Thyroid gland (tissue), 4 donors: ENCODE measurements at regions not wholly inside any gene's neighbourhood (a gene's known extent, or its start where the extent isn't known, plus 50 kb on each side); places are given as distances from the start of the nearest gene placed in this dataset.

Experiments used
- DNase-seq, 2 donors: peaks; one replicate each; pipeline ENCODE4 v3.0.0-alpha.2; 2019
- H3K27ac ChIP-seq, 3 donors: fragments of 200-600 bp; sonication (generic); 1 replicate in 2 of 3; 2 replicates in 1 of 3; pipeline ENCODE4 v1.5.1; 2016 to 2019; ENCODE audit warnings: mild to moderate bottlenecking in 1 of 3, moderate library complexity in 1 of 3
- H3K27me3 ChIP-seq: fragments of 200-600 bp; sonication (generic); one replicate; pipeline ENCODE4 v1.5.1; 2019
- H3K36me3 ChIP-seq, 2 donors: fragments of 200-600 bp; sonication (generic); one replicate each; pipeline ENCODE4 v1.5.1; 2016 to 2019
- H3K4me1 ChIP-seq, 2 donors: fragments of 200-600 bp; sonication (generic); one replicate each; pipeline ENCODE4 v1.5.1; 2017 to 2019
- H3K4me3 ChIP-seq, 3 donors: fragments of 200-600 bp; sonication (generic); replicated peaks in 1 of 3; 1 replicate in 2 of 3; 2 replicates in 1 of 3; pipeline ENCODE4 v1.5.1; 2016; ENCODE audit warnings: mild to moderate bottlenecking in 1 of 3
- H3K9me3 ChIP-seq: fragments of 200-600 bp; sonication (generic); one replicate; pipeline ENCODE4 v1.5.1; 2017
- CTCF ChIP-seq, 6 experiments: fragments of 200-600 bp in 3 of 6; fragments of 450-650 bp in 3 of 6; sonication (generic) in 3 of 6; IDR thresholded peaks; one replicate each; pipeline ENCODE4 v1.5.1; 2016 to 2019; ENCODE audit warnings: antibody characterized with exemption in 6 of 6, mild to moderate bottlenecking in 2 of 6, inconsistent platforms in 1 of 6, moderate library complexity in 1 of 6
- POLR2A ChIP-seq, 2 donors: fragments of 450-650 bp; IDR thresholded peaks; one replicate each; pipeline ENCODE4 v1.6.1; 2017; ENCODE audit warnings: antibody characterized with exemption in 2 of 2, mild to moderate bottlenecking in 2 of 2, moderate library complexity in 1 of 2
- WGBS, 2 donors: methylation state at CpG; one replicate each; pipeline ENCODE4 v1.1.5; 2017; 5-methylcytosine and 5-hydroxymethylcytosine counted together
- intact Hi-C: fragments of 100-400 bp; cut with DNase I; formaldehyde crosslinking; loops from one replicate; pipeline ENCODE4 v1.15.1; 2023

GRCh38 chr4:108240366-108240765 lies 71.6 kb upstream of the LEF1 start:
- no peak for TF ChIP-seq CTCF (IDR thresholded peaks at IDR 0.05)
- no peak for TF ChIP-seq POLR2A (IDR thresholded peaks at IDR 0.05)
- Histone ChIP-seq H3K36me3 (no peaks in the 10 kb centered on the region), H3K4me3 (no peak overlapping the region), H3K4me1 (no peaks in the 10 kb centered on the region), H3K27me3 (no peaks in the 10 kb centered on the region), H3K9me3 (no peaks in the 10 kb centered on the region), H3K27ac (no peak overlapping the region)
- intact Hi-C loops, result no loop called here
- no peak for DNase-seq

- DNase-seq, result no peak
- no peaks in the 10 kb centered on the region for H3K9me3 ChIP-seq
- WGBS, 2 donors, result 84 to 86% methylated on average over 1 of the region's 1 CpG
Observed at GRCh38 chr4:108237693-108238092, 69.0 kb upstream of the LEF1 start.

GRCh38 chr4:108236264-108236663 lies 67.5 kb upstream of the LEF1 start:
- H3K4me3 ChIP-seq, result no peak overlapping the region
- no peaks in the 10 kb centered on the region for H3K36me3 ChIP-seq
- DNase-seq, result no peak
- intact Hi-C loops, result no loop called here
- no peak overlapping the region for H3K27ac ChIP-seq
- H3K27me3 ChIP-seq, result no peaks in the 10 kb centered on the region
- H3K9me3 ChIP-seq, result no peaks in the 10 kb centered on the region
- H3K4me1 ChIP-seq, result no peaks in the 10 kb centered on the region
- TF ChIP-seq POLR2A (IDR thresholded peaks at IDR 0.05) (no peak), CTCF (IDR thresholded peaks at IDR 0.05) (no peak)

More at GRCh38 chr4:108237693-108238092, 69.0 kb upstream of the LEF1 start:
- no peak for TF ChIP-seq POLR2A (IDR thresholded peaks at IDR 0.05)
- no peak for TF ChIP-seq CTCF (IDR thresholded peaks at IDR 0.05)
- Histone ChIP-seq H3K27ac (no peak overlapping the region), H3K4me3 (no peak overlapping the region), H3K4me1 (no peaks in the 10 kb centered on the region), H3K27me3 (no peaks in the 10 kb centered on the region), H3K36me3 (no peaks in the 10 kb centered on the region)
- intact Hi-C loops, result no loop called here

GRCh38 chr4:108227923-108228322 lies 59.2 kb upstream of the LEF1 start:
- no peaks in the 10 kb centered on the region for H3K27me3 ChIP-seq

GRCh38 chr4:108224611-108225053 lies 55.9 kb upstream of the LEF1 start:
- no peaks in the 10 kb centered on the region for H3K9me3 ChIP-seq
- no peaks in the 10 kb centered on the region for H3K4me1 ChIP-seq
- no peaks in the 10 kb centered on the region for H3K36me3 ChIP-seq
- no peak overlapping the region for H3K4me3 ChIP-seq
- no peak overlapping the region for H3K27ac ChIP-seq
- no peak for TF ChIP-seq CTCF (IDR thresholded peaks at IDR 0.05)
- no peak for TF ChIP-seq POLR2A (IDR thresholded peaks at IDR 0.05)
- DNase-seq, result no peak
- no peaks in the 10 kb centered on the region for H3K27me3 ChIP-seq
- intact Hi-C loops, result no loop called here
- WGBS, 2 donors, result 57 to 61% methylated on average over 6 of the region's 6 CpGs

More at GRCh38 chr4:108227923-108228322, 59.2 kb upstream of the LEF1 start:
- no peaks in the 10 kb centered on the region for H3K9me3 ChIP-seq
- no peaks in the 10 kb centered on the region for H3K4me1 ChIP-seq
- 75 to 85% methylated on average over 4 of the region's 4 CpGs for WGBS, 2 donors
- TF ChIP-seq CTCF (IDR thresholded peaks at IDR 0.05) (no peak), POLR2A (IDR thresholded peaks at IDR 0.05) (no peak)
- intact Hi-C loops, result no loop called here
- no peak overlapping the region for H3K4me3 ChIP-seq
- H3K27ac ChIP-seq, result no peak overlapping the region
- no peaks in the 10 kb centered on the region for H3K36me3 ChIP-seq
- no peak for DNase-seq
